RPMI7951 (cell line): ENCODE measurements at regions not wholly inside any gene's neighbourhood (a gene's known extent, or its start where the extent isn't known, plus 50 kb on each side); places are given as distances from the start of the nearest gene placed in this dataset.

Experiments
- DNase-seq: peaks from one replicate; pipeline ENCODE4 v3.0.0-alpha.2; 2012; ENCODE audit warnings: low read depth

DNA sequence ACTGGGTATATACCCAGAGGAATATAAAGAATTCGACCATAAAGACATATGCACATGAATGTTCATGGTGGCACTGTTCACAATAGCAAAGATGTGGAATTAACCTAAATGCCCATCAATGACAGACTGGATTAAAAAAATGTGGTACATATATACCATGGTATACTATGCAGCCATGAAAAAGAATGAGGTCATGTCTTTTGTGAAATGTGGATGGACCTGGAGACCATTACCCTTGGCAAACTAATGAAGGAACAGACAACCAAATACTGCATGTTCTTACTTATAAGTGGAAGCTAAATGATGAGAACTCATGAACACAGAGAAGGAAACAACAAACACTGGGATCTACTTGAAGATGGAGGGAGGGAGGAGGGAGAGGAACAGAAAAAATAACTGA is 186.7 kb upstream of the SSTR4 start:
- DNase-seq, result no peak

- peak; percentile 60 for DNase-seq
These were observed 183.3 kb upstream of the SSTR4 start for GRCh38 chr20:22851679-22852346.

GRCh38 chr20:22861231-22861980 is 173.7 kb upstream of the SSTR4 start:
- peak; percentile 92 for DNase-seq

DNA sequence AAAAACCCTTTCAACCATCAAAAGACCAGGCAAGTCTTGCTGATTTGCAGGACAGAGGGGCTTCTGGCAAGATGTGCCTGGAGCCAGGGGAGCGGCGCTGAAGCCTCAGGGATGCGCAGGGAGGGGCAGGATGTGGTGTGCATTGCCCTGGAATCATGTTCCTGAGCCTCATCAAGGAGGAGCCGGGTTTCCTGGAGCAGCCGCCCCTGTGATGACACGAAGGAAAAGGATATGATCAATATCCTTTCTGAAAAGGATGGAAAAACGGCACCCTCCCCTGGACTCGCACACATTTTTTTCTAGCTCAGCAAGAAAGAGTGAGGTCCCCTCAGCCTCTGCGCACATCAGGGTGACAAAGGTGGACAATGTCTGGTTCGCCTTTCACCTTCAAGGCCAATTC is 173.1 kb upstream of the SSTR4 start:
- peak; percentile 84 for DNase-seq

- no peak for DNase-seq
These were observed 172.4 kb upstream of the SSTR4 start for GRCh38 chr20:22862671-22863230.

DNA sequence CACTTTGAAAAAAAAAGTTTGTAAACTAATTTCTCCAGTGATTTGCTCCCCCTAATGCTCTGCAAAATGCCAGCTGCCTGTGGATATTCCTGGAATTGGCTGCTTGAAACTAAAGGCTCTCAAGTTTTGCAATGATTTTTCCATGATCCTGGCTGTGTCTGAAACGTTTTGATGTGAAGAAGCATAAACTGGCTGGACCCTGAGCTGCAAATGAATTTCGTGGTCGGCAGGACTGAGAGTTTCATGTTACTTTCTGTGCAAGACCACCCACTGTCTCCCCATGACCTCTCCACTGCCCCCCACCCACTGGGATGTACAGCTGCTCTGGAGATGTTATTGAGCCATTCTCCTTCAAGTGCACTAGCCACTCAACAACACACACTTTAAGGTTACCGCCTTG is 171.3 kb upstream of the SSTR4 start:
- no peak for DNase-seq

- DNase-seq, result peak; percentile 56
These were observed 168.2 kb upstream of the SSTR4 start for GRCh38 chr20:22866812-22867341.

- DNase-seq, result no peak
These were observed 156.9 kb upstream of the SSTR4 start for GRCh38 chr20:22878166-22878565.

DNA sequence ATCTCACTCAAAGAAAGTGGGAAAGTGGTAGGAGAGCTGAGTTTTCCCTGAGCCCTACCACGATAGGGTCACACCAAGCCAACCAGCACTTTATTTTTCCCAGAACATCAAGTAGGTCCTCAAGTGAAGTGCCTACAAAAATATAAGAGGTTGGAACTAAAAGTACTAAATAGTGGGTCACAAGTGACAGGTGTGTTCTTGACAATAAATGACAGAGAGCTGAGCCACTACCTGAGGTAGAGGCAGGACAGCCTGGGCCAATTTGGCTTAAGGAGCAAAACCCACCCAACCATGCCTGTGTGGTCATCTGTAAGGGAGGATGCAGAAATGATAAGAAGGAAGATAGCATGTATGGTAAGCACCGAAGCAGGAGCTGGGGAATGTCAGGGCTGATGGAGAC is 154.8 kb upstream of the SSTR4 start:
- DNase-seq, result no peak

DNA sequence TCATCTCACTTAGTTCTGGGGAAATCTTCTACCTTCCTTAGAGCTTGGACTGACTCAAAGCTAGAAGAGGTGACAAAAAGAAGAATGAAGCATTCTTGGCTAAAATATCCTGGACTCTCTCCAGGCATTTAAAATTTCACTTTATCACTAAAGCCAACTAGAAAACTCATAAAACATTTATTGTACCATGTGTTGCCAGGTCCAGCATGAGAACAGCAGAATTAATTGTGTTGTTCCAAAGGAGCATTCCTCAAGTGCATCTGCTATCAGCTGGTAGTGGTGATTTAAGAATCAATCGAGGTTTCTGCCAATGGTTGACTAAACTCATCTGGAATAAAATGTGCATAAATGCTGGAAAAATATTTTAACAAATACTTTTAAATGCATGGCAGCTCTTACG is 147.3 kb upstream of the SSTR4 start:
- DNase-seq, result no peak

DNA sequence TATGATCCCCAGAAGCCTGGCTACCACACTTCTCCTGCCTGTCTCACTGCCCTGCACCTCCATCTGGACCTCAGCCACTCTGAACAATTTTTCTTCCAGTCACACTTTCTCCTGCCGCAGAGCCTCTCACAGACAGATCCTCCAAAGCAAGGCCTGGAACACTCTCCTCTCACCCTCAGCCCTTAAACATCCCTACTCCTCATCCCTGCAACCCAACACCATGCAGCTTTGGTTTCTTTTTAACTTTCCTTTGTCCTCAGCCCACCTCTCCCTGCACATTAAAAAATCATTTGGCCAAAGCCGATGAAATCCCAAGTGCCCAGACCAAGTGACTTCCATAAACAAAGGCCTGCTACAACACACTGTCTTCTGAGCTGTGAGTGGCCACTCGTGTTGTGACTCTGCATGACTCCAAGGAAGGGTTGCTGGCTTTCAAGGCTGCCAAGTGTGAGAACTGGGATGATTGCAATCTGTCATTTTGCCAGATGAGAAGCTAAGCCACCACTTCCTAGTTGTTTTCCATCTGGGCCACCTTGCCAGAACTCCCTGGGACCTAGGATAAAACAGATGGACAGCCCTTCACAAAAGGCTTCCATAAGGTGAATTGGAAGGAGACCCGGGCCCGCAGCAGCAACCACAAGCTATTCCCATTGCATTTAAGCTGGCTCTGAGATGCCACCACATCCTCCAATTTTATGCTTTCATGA is 144.4 kb upstream of the SSTR4 start:
- DNase-seq, result peak; percentile 32

GRCh38 chr20:22901164-22901563 is 133.9 kb upstream of the SSTR4 start:
- no peak for DNase-seq

- DNase-seq, result peak; percentile 91
These were observed 133.2 kb upstream of the SSTR4 start for GRCh38 chr20:22901921-22902320.

DNA sequence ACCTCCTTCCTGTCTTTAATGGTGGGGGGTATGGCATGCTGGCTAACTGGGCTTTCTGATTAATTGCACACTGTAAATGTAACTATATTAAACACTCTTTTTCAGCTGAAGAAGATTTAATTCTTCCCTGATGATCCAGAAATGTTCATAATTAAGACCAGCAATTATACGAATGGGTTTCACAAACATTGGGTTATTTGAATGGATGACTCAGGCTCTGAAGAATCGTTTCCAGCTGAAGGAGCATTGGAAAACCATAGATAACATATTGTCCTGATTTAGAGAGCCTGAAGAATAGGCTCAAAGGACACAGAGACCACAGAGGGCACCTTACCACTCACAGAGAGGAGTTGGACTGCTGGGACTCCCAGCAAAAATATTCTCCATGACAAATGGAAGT is 130.7 kb upstream of the SSTR4 start:
- DNase-seq, result peak; percentile 90

- DNase-seq, result no peak
These were observed 130.2 kb upstream of the SSTR4 start for GRCh38 chr20:22904905-22905304.

DNA sequence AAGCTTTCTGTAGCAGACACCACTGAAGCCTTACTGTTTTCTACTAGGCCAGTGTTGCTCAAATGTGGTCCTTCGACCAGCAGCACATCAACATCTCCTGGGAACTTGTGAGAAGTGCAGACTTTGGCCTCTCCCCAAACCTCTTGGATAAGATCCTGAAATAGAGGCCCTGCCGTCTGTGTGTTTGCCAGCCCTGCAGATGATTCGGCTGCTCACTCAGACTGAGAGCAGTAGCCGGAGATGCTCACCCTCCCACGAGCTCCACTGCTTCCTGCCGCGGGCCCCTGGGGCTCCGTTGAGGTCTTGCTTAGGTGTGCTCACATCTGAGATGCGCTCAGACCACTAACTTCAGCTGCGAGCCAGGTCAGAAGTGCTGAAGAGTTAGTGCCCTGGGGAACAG is 129.5 kb upstream of the SSTR4 start:
- DNase-seq, result peak; percentile 94

- no peak for DNase-seq
These were observed 126.7 kb upstream of the SSTR4 start for GRCh38 chr20:22908437-22908836.

DNA sequence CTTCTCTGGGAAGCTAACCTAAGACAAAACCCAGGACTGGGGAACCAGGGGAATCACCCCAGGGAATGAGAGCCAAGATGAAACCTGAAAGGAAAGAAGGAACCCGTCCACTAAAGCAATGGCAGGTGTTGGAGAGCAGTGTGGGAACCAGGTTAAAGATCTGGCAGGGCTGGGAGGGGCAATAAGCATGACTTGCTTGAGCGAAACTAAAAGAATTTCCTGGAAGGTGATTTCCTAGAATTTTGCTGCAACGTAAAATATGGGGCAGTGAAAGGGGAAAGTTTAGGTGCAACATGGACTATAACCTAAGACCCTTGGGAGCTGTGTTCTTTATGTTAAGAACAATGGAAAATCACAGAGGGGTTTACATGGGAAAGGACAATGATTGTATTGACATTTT is 126.2 kb upstream of the SSTR4 start:
- DNase-seq, result no peak

DNA sequence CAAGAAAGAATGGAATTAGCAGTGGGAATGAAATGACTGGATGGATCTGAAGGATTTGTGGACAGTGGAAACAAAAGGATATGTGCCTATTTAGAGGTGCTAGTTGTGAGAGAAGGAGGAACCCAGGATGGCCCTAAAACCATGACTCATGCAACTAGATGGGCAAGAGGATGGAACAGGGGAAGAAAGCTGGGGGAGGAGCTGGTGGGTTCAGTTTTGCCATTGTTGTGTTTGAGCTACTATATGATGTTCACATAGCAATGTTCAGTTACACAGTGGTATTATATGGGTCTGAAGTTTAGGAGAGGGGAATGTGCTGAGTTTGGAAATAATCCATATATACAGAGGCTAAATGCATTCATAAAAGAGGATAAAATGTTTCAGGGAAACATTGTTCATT is 125.7 kb upstream of the SSTR4 start:
- DNase-seq, result no peak

GRCh38 chr20:22910287-22910852 is 124.7 kb upstream of the SSTR4 start:
- DNase-seq, result no peak

GRCh38 chr20:22914291-22914690 is 120.8 kb upstream of the SSTR4 start:
- DNase-seq, result no peak

DNA sequence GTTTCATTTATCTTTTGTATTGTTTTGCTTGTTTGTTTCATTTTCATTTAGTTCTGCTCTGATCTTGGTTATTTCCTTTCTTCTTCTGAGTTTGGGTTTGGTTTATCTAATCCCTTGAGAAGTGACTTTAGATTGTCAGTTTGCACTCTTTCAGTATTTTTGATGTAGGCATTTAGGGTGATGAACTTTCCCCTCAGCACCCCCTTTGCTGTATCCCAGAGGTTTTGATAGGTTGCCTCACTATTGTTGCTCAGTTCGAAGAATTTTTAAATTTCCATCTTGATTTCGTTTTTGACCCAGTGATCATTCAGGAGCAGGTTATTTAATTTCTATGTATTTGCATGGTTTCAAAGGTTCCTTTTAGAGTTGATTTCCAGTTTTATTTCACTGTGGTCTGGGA is 119.6 kb upstream of the SSTR4 start:
- no peak for DNase-seq
